ENCODE measurements at regions not wholly inside any gene's neighbourhood (a gene's known extent, or its start where the extent isn't known, plus 50 kb on each side); places are given as distances from the start of the nearest gene placed in this dataset.

DNA sequence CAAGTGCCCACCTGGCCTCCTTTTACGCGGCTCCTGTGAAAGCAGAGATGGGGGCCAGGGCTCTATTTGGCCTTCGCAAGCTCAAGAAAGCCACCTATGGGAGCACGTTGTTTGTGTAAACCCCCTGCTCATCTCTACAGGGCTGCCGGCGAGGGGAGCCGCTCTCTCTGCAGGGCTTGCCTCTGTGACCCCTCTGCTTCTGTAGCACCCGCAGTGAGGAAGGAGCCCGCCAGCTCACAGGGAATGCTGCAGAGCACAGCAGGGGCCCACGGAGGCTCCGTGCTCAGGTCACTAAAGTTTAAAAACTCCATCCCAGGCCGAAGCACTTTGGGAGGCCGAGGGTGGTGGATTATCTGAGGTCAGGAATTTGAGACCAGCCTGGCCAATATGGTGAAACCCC, 376.8 kb downstream of the IRX2 start:
- TF ChIP-seq, protein P1, sequence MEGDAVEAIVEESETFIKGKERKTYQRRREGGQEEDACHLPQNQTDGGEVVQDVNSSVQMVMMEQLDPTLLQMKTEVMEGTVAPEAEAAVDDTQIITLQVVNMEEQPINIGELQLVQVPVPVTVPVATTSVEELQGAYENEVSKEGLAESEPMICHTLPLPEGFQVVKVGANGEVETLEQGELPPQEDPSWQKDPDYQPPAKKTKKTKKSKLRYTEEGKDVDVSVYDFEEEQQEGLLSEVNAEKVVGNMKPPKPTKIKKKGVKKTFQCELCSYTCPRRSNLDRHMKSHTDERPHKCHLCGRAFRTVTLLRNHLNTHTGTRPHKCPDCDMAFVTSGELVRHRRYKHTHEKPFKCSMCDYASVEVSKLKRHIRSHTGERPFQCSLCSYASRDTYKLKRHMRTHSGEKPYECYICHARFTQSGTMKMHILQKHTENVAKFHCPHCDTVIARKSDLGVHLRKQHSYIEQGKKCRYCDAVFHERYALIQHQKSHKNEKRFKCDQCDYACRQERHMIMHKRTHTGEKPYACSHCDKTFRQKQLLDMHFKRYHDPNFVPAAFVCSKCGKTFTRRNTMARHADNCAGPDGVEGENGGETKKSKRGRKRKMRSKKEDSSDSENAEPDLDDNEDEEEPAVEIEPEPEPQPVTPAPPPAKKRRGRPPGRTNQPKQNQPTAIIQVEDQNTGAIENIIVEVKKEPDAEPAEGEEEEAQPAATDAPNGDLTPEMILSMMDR (conservative IDR thresholded peaks at IDR 0.05; ENCODE audit: low read depth, low read length), result no peak
- no peak for TF ChIP-seq EZH2phosphoT487 (IDR thresholded peaks at IDR 0.05; ENCODE audit: borderline replicate concordance, low read length)
